ENCODE measurements at regions not wholly inside any gene's neighbourhood (a gene's known extent, or its start where the extent isn't known, plus 50 kb on each side); places are given as distances from the start of the nearest gene placed in this dataset.

DNA sequence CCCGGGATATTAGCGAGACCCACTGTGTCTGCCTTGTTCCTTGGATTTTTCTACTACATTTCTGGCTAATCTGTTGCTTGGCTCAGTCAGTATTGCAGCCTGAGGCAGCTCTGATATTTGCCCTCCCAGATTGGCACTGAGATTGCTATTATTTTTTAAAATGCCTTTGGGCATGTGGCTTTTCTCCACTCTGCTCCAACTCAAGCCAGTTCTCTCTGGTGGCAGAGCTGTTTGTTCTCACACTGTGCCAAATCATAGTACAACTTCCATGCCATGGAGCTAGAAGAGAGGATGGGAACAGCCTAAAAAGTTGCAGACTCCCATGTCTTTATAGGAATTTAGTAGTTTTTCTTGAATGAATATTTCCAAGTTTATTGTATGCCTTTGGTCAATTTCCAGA, 155.9 kb upstream of the ATP10B start (continued):
- TF ChIP-seq, protein P1, sequence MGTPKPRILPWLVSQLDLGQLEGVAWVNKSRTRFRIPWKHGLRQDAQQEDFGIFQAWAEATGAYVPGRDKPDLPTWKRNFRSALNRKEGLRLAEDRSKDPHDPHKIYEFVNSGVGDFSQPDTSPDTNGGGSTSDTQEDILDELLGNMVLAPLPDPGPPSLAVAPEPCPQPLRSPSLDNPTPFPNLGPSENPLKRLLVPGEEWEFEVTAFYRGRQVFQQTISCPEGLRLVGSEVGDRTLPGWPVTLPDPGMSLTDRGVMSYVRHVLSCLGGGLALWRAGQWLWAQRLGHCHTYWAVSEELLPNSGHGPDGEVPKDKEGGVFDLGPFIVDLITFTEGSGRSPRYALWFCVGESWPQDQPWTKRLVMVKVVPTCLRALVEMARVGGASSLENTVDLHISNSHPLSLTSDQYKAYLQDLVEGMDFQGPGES (IDR thresholded peaks at IDR 0.05; ENCODE audit: low read depth, low read length): no peak
- TF ChIP-seq JUND (IDR thresholded peaks at IDR 0.05) (no peak), CHD2 (IDR thresholded peaks at IDR 0.05; ENCODE audit: low read length, partially characterized antibody) (no peak), FOSL2 (IDR thresholded peaks at IDR 0.05; ENCODE audit: borderline replicate concordance, low read depth) (no peak), RCOR1 (IDR thresholded peaks at IDR 0.05; ENCODE audit: low read length) (no peak), RXRA (IDR thresholded peaks at IDR 0.05; ENCODE audit: borderline replicate concordance, low read depth) (no peak), GATA2 (CRISPR knock-in tag; IDR thresholded peaks at IDR 0.05) (no peak), TAF1 (IDR thresholded peaks at IDR 0.05; ENCODE audit: borderline replicate concordance, low read depth, low read length) (no peak), MXI1 (IDR thresholded peaks at IDR 0.05; ENCODE audit: low read depth, low read length) (no peak), RAD21 (IDR thresholded peaks at IDR 0.05; ENCODE audit: low read length) (no peak), SIN3A (IDR thresholded peaks at IDR 0.05; ENCODE audit: borderline replicate concordance, low read depth, low read length) (no peak)
- TF ChIP-seq, protein P2, sequence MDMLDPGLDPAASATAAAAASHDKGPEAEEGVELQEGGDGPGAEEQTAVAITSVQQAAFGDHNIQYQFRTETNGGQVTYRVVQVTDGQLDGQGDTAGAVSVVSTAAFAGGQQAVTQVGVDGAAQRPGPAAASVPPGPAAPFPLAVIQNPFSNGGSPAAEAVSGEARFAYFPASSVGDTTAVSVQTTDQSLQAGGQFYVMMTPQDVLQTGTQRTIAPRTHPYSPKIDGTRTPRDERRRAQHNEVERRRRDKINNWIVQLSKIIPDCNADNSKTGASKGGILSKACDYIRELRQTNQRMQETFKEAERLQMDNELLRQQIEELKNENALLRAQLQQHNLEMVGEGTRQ (IDR thresholded peaks at IDR 0.05; ENCODE audit: borderline replicate concordance, low read depth, low read length): no peak
- TF ChIP-seq, protein P3, sequence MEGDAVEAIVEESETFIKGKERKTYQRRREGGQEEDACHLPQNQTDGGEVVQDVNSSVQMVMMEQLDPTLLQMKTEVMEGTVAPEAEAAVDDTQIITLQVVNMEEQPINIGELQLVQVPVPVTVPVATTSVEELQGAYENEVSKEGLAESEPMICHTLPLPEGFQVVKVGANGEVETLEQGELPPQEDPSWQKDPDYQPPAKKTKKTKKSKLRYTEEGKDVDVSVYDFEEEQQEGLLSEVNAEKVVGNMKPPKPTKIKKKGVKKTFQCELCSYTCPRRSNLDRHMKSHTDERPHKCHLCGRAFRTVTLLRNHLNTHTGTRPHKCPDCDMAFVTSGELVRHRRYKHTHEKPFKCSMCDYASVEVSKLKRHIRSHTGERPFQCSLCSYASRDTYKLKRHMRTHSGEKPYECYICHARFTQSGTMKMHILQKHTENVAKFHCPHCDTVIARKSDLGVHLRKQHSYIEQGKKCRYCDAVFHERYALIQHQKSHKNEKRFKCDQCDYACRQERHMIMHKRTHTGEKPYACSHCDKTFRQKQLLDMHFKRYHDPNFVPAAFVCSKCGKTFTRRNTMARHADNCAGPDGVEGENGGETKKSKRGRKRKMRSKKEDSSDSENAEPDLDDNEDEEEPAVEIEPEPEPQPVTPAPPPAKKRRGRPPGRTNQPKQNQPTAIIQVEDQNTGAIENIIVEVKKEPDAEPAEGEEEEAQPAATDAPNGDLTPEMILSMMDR (IDR thresholded peaks at IDR 0.05): no peak

DNA sequence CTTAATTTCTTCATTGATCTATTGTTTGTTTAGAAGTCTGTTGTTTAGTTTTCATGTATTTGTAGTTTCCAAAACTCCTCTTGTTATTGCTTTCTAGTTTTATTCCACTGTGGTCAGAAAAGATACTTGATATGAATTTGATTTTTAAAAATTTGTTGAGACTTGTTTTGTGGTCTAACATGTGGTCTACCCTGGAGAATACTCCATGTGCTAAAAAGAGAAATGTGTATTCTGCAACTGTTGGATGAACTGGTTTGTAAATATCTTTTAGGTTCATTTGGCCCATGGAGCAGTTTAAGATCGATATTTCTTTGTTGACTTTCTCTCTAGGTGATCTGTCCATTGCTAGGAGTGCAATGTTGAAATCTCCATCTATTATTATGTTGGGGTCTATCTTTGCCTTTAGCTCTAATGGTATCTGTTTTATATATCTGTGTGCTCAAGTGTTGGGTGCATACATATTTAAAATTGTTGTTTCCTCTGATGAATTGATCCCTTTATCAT, 150.6 kb upstream of the ATP10B start:
- H3K4me1 ChIP-seq (ENCODE audit: control insufficient read depth in 1 of 2, insufficient read depth in 2 of 2, low read depth in 1 of 2, low read length in 1 of 2): no peaks in the 10 kb centered on the region
- no peaks in the 10 kb centered on the region for H3K27me3 ChIP-seq (ENCODE audit: insufficient read depth)
- no peak overlapping the region for H3K9ac ChIP-seq
- H3K27ac ChIP-seq (ENCODE audit: low read depth in 2 of 2, low read length in 1 of 2): no peak overlapping the region
- WGBS (ENCODE audit: low lambda C conversion rate): 0% methylated on average over 1 of the region's 1 CpG
- H3K9me3 ChIP-seq: no peaks in the 10 kb centered on the region
- H3F3A ChIP-seq (replicated peaks; ENCODE audit: insufficient read depth): no peaks in the 10 kb centered on the region
- no peak overlapping the region for H3K4me3 ChIP-seq (ENCODE audit: low read depth in 2 of 2, low read length in 1 of 2)
- no peak for DNase-seq
- POLR2A ChIA-PET: no interaction called here
- H3K4me2 ChIP-seq: no peak overlapping the region
- no peaks in the 10 kb centered on the region for H3K79me2 ChIP-seq (ENCODE audit: insufficient read depth)
- TF ChIP-seq POLR2AphosphoS5 (IDR thresholded peaks at IDR 0.05; ENCODE audit: low read depth, low read length) (no peak), NRF1 (IDR thresholded peaks at IDR 0.05; ENCODE audit: low read depth, low read length) (no peak), SIN3A (IDR thresholded peaks at IDR 0.05; ENCODE audit: borderline replicate concordance, low read depth, low read length) (no peak), SMC3 (IDR thresholded peaks at IDR 0.05; ENCODE audit: low read depth, low read length) (no peak), MXI1 (IDR thresholded peaks at IDR 0.05; ENCODE audit: low read depth, low read length) (no peak)
- TF ChIP-seq, protein P4, sequence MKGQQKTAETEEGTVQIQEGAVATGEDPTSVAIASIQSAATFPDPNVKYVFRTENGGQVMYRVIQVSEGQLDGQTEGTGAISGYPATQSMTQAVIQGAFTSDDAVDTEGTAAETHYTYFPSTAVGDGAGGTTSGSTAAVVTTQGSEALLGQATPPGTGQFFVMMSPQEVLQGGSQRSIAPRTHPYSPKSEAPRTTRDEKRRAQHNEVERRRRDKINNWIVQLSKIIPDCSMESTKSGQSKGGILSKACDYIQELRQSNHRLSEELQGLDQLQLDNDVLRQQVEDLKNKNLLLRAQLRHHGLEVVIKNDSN (IDR thresholded peaks at IDR 0.05; ENCODE audit: borderline replicate concordance, low read depth): no peak
- TF ChIP-seq, protein P5, sequence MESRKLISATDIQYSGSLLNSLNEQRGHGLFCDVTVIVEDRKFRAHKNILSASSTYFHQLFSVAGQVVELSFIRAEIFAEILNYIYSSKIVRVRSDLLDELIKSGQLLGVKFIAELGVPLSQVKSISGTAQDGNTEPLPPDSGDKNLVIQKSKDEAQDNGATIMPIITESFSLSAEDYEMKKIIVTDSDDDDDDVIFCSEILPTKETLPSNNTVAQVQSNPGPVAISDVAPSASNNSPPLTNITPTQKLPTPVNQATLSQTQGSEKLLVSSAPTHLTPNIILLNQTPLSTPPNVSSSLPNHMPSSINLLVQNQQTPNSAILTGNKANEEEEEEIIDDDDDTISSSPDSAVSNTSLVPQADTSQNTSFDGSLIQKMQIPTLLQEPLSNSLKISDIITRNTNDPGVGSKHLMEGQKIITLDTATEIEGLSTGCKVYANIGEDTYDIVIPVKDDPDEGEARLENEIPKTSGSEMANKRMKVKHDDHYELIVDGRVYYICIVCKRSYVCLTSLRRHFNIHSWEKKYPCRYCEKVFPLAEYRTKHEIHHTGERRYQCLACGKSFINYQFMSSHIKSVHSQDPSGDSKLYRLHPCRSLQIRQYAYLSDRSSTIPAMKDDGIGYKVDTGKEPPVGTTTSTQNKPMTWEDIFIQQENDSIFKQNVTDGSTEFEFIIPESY (IDR thresholded peaks at IDR 0.05; ENCODE audit: borderline replicate concordance, low read depth): no peak
- H4K20me1 ChIP-seq (ENCODE audit: insufficient read depth): no peaks in the 10 kb centered on the region
- no peak overlapping the region for H2AFZ ChIP-seq (ENCODE audit: low read depth)
- no peaks in the 10 kb centered on the region for H3K36me3 ChIP-seq (replicated peaks in 1 of 2; ENCODE audit: control insufficient read depth in 1 of 2, insufficient read depth in 2 of 2, low read length in 1 of 2)
- no peaks in the 10 kb centered on the region for H3K9me2 ChIP-seq
- CTCF ChIA-PET: no interaction called here

All from SK-N-SH (cell line).